A549 (cell line): ENCODE measurements at regions not wholly inside any gene's neighbourhood (a gene's known extent, or its start where the extent isn't known, plus 50 kb on each side); places are given as distances from the start of the nearest gene placed in this dataset.

Source experiments
- ATAC-seq, 2 experiments: fragments of 200-7000 bp in 1 of 2; fragments of >200 bp in 1 of 2; cut with Nextera tagmentation in 1 of 2; cut with Tn5 transposase in 1 of 2; 3 replicates each; pipeline versions ENCODE4 v1.8.0 to v1.9.1; 2018 to 2020; ENCODE audit warnings: mild to moderate bottlenecking in 1 of 2, moderate library complexity in 1 of 2
- CTCF ChIA-PET: fragments of 300-600 bp; sonication (Branson Sonifier 250); formaldehyde crosslinking; extraction: SDS; loops from one replicate; lab custom pipeline; 2021; ENCODE audit warnings: antibody characterized with exemption, inconsistent platforms; lab: Yijun Ruan, JAX
- POLR2A ChIA-PET: fragments of 350-600 bp; formaldehyde crosslinking; extraction: SDS; loops from one replicate; lab custom pipeline; 2021; ENCODE audit warnings: antibody characterized with exemption, inconsistent platforms; lab: Yijun Ruan, JAX
- DNase-seq, 2 experiments: peaks; one replicate each; pipeline versions ENCODE4 v3.0.0 to v3.0.0-alpha.2; 2011 to 2016; ENCODE audit warnings: low read depth in 1 of 2, low spot score in 1 of 2
- FAIRE-seq: peaks from 2 replicates; lab custom pipeline; 2011; peaks lifted over from hg19 to GRCh38; lab: Jason Lieb, UNC
- H3K27ac ChIP-seq, 2 experiments: fragments of >200 bp; sonication (Bioruptor Twin); formaldehyde crosslinking; 3 replicates each; pipeline ENCODE4 v1.5.1; 2016 to 2017
- H3K4me1 ChIP-seq: fragments of >200 bp; sonication (Bioruptor Twin); formaldehyde crosslinking; 3 replicates; pipeline ENCODE4 v1.6.1; 2016
- H3K4me2 ChIP-seq: fragments of >200 bp; sonication (Bioruptor Twin); formaldehyde crosslinking; 3 replicates; pipeline ENCODE4 v1.6.1; 2016
- H3K4me3 ChIP-seq: fragments of >200 bp; sonication (Bioruptor Twin); formaldehyde crosslinking; 3 replicates; pipeline ENCODE4 v1.5.1; 2016
- H3K9me3 ChIP-seq: fragments of >200 bp; sonication (Bioruptor Twin); formaldehyde crosslinking; 3 replicates; pipeline ENCODE4 v1.6.1; 2016
- BHLHE40 ChIP-seq: IDR thresholded peaks from 2 replicates; pipeline ENCODE4 v1.6.1; 2012; ENCODE audit warnings: low read depth, low read length, inconsistent platforms
- CHD2 ChIP-seq: fragments of 150-350 bp; IDR thresholded peaks from 2 replicates; pipeline ENCODE4 v1.6.1; 2014; ENCODE audit warnings: low read length; ENCODE audit not compliant: partially characterized antibody
- EHMT2 ChIP-seq: fragments of 200-600 bp; sonication (generic); IDR thresholded peaks from 2 replicates; pipeline ENCODE4 v1.6.1; 2016; ENCODE audit warnings: antibody characterized with exemption, low read depth, mild to moderate bottlenecking, moderate library complexity
- GATA3 ChIP-seq: IDR thresholded peaks from 2 replicates; pipeline ENCODE4 v1.6.1; 2012; ENCODE audit warnings: borderline replicate concordance
- JUN ChIP-seq, 2 experiments: fragments of >200 bp; sonication (Bioruptor Twin); formaldehyde crosslinking; IDR thresholded peaks; 2 replicates in 1 of 2; 3 replicates in 1 of 2; pipeline ENCODE4 v1.6.1; 2016 to 2017
- MAFK ChIP-seq: fragments of 450-650 bp; IDR thresholded peaks from 2 replicates; pipeline ENCODE4 v1.6.1; 2014; ENCODE audit not compliant: partially characterized antibody
- NR3C1 ChIP-seq: fragments of >200 bp; sonication (Bioruptor Twin); formaldehyde crosslinking; IDR thresholded peaks from 3 replicates; pipeline ENCODE4 v1.6.1; 2017
- PBX3 ChIP-seq: IDR thresholded peaks from 2 replicates; pipeline ENCODE4 v1.6.1; 2012
- SREBF2 ChIP-seq: fragments of 450-650 bp; IDR thresholded peaks from 2 replicates; pipeline ENCODE4 v1.6.1; 2014; ENCODE audit warnings: mild to moderate bottlenecking, moderate library complexity
- TP53 ChIP-seq: fragments of 250-450 bp; sonication (Bioruptor Pico); IDR thresholded peaks from 2 replicates; pipeline ENCODE4 v1.5.0; 2021; ENCODE audit warnings: mild to moderate bottlenecking, moderate library complexity
- USF2 ChIP-seq: fragments of 450-650 bp; IDR thresholded peaks from 2 replicates; pipeline ENCODE4 v1.6.1; 2014; ENCODE audit warnings: antibody characterized with exemption
- ZC3H11A ChIP-seq: fragments of 450-650 bp; IDR thresholded peaks from 2 replicates; pipeline ENCODE4 v1.6.1; 2014; ENCODE audit warnings: antibody characterized with exemption, mild to moderate bottlenecking
- WGBS: methylation state at CpG from one replicate; pipeline ENCODE4 v1.1.6; 2017; ENCODE audit errors: missing lambda C conversion rate; 5-methylcytosine and 5-hydroxymethylcytosine counted together
- TF ChIP-seq, protein P1 (sequence below): IDR thresholded peaks from 2 replicates; pipeline ENCODE4 v1.6.1; 2012
- TF ChIP-seq, protein P2 (sequence below): fragments of 250-450 bp; sonication (Bioruptor Pico); IDR thresholded peaks from 2 replicates; pipeline ENCODE4 v1.5.0; 2021; ENCODE audit warnings: mild to moderate bottlenecking, moderate library complexity, borderline replicate concordance

- Histone ChIP-seq H3K4me3 (no peak overlapping the region), H3K4me1 (peaks cover 21% of the 10 kb centered on the region), H3K27ac (peak overlapping the region; percentile 49 to 86; a peak in 4 of 6 replicates), H3K4me2 (no peak overlapping the region), H3K9me3 (no peaks in the 10 kb centered on the region)
- ChIA-PET CTCF (interaction anchor here (1.7 kb wide), 1 partner anchor 9 kb away, joined by 5 read pairs; no protein-coding TSS in a partner anchor), POLR2A (interaction anchor here (0.5 kb wide), 1 partner anchor 134 kb away, joined by 3 read pairs; no protein-coding TSS in a partner anchor)
- whole genome bisulfite sequencing = 85% methylated on average over 7 of the region's 7 CpGs
- ATAC-seq = no peak
- FAIRE-seq = no peak
- no peak for DNase-seq
- TF ChIP-seq GATA3 (no peak), CHD2 (no peak)
Measured at GRCh38 chr16:51553910-51554309, 402.8 kb upstream of the SALL1 start.

DNA sequence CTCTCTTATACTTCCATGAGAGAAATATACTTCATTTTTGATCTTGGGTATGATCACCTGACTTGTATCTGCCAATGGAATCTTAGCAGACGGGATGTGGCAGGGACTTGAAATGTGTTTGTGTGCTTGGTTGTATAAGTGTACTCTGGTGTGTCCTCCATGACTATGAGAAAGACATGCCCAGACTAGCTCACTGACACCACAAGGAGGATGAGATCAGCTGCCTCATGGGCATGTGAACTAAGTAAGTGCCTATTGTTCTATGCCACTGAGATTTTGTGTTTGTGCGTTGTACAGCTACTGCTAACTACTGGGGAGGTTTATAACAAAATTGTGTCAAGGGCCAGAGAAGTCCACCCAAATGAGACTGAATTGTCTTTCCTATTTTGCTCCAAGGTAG is 402.2 kb upstream of the SALL1 start:
- ATAC-seq = no peak
- CTCF ChIA-PET = interaction anchor here (1.7 kb wide), 1 partner anchor 9 kb away, joined by 5 read pairs; no protein-coding TSS in a partner anchor
- H3K4me2 ChIP-seq = no peak overlapping the region

DNA sequence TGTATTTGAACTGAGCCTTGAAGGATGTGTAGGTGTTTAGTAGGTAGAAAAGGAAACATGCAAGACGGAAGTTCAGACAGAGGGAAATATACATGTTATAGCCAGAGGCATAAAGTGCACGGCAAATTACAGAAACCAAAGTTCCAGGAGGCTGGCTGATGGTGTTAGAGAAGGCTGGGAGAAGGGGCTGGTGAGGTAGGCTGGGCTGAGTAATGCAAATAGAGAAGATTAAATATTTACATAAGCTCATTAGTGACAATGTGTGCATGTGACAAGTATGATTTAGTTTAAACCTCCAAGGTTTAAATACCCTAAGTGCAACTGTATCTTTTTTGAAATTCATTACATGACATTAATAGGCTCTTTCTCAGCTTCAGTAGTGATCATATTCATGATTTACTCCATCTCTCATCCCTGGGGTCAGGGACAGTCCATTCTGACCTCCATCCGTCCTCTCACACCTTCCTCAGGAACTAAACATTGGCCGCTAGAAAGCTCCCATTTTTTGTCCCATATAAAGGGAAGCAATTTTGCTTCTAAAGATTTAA is 399.8 kb upstream of the SALL1 start:
- peaks cover 3% of the 10 kb centered on the region for H3K4me1 ChIP-seq
- ATAC-seq (no peak), FAIRE-seq (no peak), DNase-seq (no peak)
- H3K27ac ChIP-seq = peak overlapping the region; percentile 7 to 16; a peak in 1 of 6 replicates
- H3K4me3 ChIP-seq = no peak overlapping the region
- CTCF ChIA-PET = interaction anchor here (0.6 to 1.5 kb wide), 2 partner anchors 34 to 255 kb away, joined by 3 read pairs; no protein-coding TSS in a partner anchor
- H3K9me3 ChIP-seq = no peaks in the 10 kb centered on the region
- H3K4me2 ChIP-seq = no peak overlapping the region
- TF ChIP-seq SREBF2 = no peak
- TF ChIP-seq, all 56 proteins: peak for 0
- POLR2A ChIA-PET = no interaction called here
- WGBS = 68% methylated on average over 4 of the region's 4 CpGs

More for the DNA sequence above, 402.2 kb upstream of the SALL1 start:
- WGBS = 84% methylated on average over 2 of the region's 2 CpGs
- FAIRE-seq (no peak), DNase-seq (no peak)
- peak overlapping the region; percentile 16 to 86; a peak in 1 of 6 replicates for H3K27ac ChIP-seq
- H3K4me1 ChIP-seq = peaks cover 21% of the 10 kb centered on the region
- POLR2A ChIA-PET = interaction anchor here (0.5 kb wide), 1 partner anchor 133 kb away, joined by 3 read pairs; no protein-coding TSS in a partner anchor
- H3K9me3 ChIP-seq = no peaks in the 10 kb centered on the region
- no peak overlapping the region for H3K4me3 ChIP-seq
- TF ChIP-seq TP53 (CRISPR knock-in tag) (no peak), ZC3H11A (no peak), PBX3 (no peak), USF2 (no peak), BHLHE40 (no peak), MAFK (no peak)

DNA sequence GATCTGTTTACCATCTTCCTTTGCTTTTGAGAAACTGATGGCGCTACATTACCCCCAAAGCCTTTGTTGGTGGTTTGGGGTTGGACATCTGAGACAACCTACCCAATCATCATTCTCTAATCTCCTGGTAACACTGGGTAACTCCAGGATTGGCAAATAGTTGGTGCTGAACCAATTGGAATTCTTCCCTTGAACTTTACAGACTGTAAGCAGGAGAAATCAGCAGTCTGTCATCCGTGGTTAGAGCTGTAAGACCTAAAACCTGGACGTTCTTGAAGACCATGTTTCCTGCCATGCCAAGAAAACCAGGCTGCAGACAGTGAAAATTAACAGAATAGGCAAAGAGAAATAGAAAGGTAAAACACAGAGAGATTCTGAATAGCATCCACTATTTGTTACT is 398.8 kb upstream of the SALL1 start:
- no peak for TF ChIP-seq ZC3H11A
- TF ChIP-seq, protein P1, sequence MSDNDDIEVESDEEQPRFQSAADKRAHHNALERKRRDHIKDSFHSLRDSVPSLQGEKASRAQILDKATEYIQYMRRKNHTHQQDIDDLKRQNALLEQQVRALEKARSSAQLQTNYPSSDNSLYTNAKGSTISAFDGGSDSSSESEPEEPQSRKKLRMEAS = no peak
- no peak for TF ChIP-seq GATA3
- TF ChIP-seq JUN (IDR thresholded peaks at IDR 0.05) = no peak
- TF ChIP-seq EHMT2 = no peak
- TF ChIP-seq, protein P2, sequence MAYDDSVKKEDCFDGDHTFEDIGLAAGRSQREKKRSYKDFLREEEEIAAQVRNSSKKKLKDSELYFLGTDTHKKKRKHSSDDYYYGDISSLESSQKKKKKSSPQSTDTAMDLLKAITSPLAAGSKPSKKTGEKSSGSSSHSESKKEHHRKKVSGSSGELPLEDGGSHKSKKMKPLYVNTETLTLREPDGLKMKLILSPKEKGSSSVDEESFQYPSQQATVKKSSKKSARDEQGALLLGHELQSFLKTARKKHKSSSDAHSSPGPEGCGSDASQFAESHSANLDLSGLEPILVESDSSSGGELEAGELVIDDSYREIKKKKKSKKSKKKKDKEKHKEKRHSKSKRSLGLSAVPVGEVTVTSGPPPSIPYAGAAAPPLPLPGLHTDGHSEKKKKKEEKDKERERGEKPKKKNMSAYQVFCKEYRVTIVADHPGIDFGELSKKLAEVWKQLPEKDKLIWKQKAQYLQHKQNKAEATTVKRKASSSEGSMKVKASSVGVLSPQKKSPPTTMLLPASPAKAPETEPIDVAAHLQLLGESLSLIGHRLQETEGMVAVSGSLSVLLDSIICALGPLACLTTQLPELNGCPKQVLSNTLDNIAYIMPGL (CRISPR knock-in tag) = no peak
- TF ChIP-seq NR3C1 = no peak
- no peak overlapping the region for H3K4me3 ChIP-seq
- ATAC-seq (no peak), DNase-seq (no peak), FAIRE-seq (no peak)
- ChIA-PET CTCF (interaction anchor here (0.8 to 1.5 kb wide), 2 partner anchors 9 to 33 kb away, joined by 3 read pairs; no protein-coding TSS in a partner anchor), POLR2A (no interaction called here)
- WGBS = 59% methylated on average over 3 of the region's 3 CpGs
- no peaks in the 10 kb centered on the region for H3K9me3 ChIP-seq
- no peak overlapping the region for H3K4me2 ChIP-seq
- H3K27ac ChIP-seq = no peak overlapping the region
- H3K4me1 ChIP-seq = no peaks in the 10 kb centered on the region
